GM23338 (cell line): ENCODE measurements at regions not wholly inside any gene's neighbourhood (a gene's known extent, or its start where the extent isn't known, plus 50 kb on each side); places are given as distances from the start of the nearest gene placed in this dataset.

Source experiments
- ATAC-seq: fragments of 200-7000 bp; cut with Tn5 transposase; 3 replicates; pipeline ENCODE4 v1.9.1; 2020
- DNase-seq: peaks from one replicate; pipeline ENCODE4 v3.0.0-alpha.2; 2015; ENCODE audit warnings: low spot score
- H2AFZ ChIP-seq: fragments of 200-600 bp; sonication (generic); 2 replicates; pipeline ENCODE4 v1.8.0; 2016; ENCODE audit warnings: antibody characterized with exemption, mild to moderate bottlenecking, moderate library complexity
- H3F3A ChIP-seq: fragments of 200-600 bp; sonication (generic); replicated peaks from 2 replicates; pipeline ENCODE4 v1.8.0; 2017; ENCODE audit warnings: antibody characterized with exemption, mixed run types, low read depth
- H3K27ac ChIP-seq: fragments of 200-600 bp; sonication (generic); 2 replicates; pipeline ENCODE4 v1.6.1; 2016; ENCODE audit warnings: low read depth
- H3K27me3 ChIP-seq: fragments of 200-600 bp; sonication (generic); 2 replicates; pipeline ENCODE4 v1.8.0; 2016; ENCODE audit warnings: mild to moderate bottlenecking, mixed run types, moderate library complexity; ENCODE audit not compliant: insufficient read depth
- H3K36me3 ChIP-seq: fragments of 200-600 bp; sonication (generic); 2 replicates; pipeline ENCODE4 v1.8.0; 2016; ENCODE audit warnings: mild to moderate bottlenecking; ENCODE audit not compliant: insufficient read depth
- H3K4me1 ChIP-seq: fragments of 200-600 bp; sonication (generic); 2 replicates; pipeline ENCODE4 v1.8.0; 2016; ENCODE audit warnings: mild to moderate bottlenecking, moderate library complexity; ENCODE audit not compliant: insufficient read depth
- H3K4me2 ChIP-seq: fragments of 200-600 bp; sonication (generic); 2 replicates; pipeline ENCODE4 v1.7.1; 2017; ENCODE audit warnings: mixed run types
- H3K4me3 ChIP-seq: fragments of 200-600 bp; sonication (generic); 2 replicates; pipeline ENCODE4 v1.6.1; 2016; ENCODE audit warnings: mixed run types
- H3K79me2 ChIP-seq: fragments of 200-600 bp; sonication (generic); replicated peaks from 2 replicates; pipeline ENCODE4 v1.8.0; 2017; ENCODE audit warnings: mild to moderate bottlenecking; ENCODE audit not compliant: insufficient read depth
- H3K9me2 ChIP-seq: fragments of 200-600 bp; sonication (generic); 2 replicates; pipeline ENCODE4 v1.8.0; 2017; ENCODE audit not compliant: insufficient read depth
- H4K20me1 ChIP-seq: fragments of 200-600 bp; sonication (generic); replicated peaks from 2 replicates; pipeline ENCODE4 v1.8.0; 2017; ENCODE audit warnings: mild to moderate bottlenecking; ENCODE audit not compliant: insufficient read depth
- H3K27ac Mint-ChIP-seq: 2 replicates; pipeline ENCODE4 v1.8.0; 2020; ENCODE audit warnings: inconsistent platforms, mild to moderate bottlenecking, moderate library complexity, mixed read lengths
- H3K27me3 Mint-ChIP-seq: 3 replicates; pipeline ENCODE4 v1.8.0; 2022; ENCODE audit warnings: low read depth, mild to moderate bottlenecking, moderate library complexity, mixed read lengths, inconsistent platforms; ENCODE audit not compliant: insufficient read depth, poor library complexity
- H3K36me3 Mint-ChIP-seq: 3 replicates; pipeline ENCODE4 v1.8.0; 2021; ENCODE audit warnings: low read depth, mild to moderate bottlenecking, inconsistent platforms, moderate library complexity, mixed read lengths
- H3K4me1 Mint-ChIP-seq: 3 replicates; pipeline ENCODE4 v1.8.0; 2020; ENCODE audit warnings: mild to moderate bottlenecking, inconsistent platforms, mixed read lengths
- H3K4me3 Mint-ChIP-seq: 3 replicates; pipeline ENCODE4 v1.8.0; 2021; ENCODE audit warnings: moderate library complexity, mild to moderate bottlenecking, inconsistent platforms, mixed read lengths
- H3K9me3 Mint-ChIP-seq: 3 replicates; pipeline ENCODE4 v1.8.0; 2020; ENCODE audit warnings: moderate library complexity, mild to moderate bottlenecking, inconsistent platforms, mixed read lengths
- CREB1 ChIP-seq: fragments of 250-450 bp; sonication (Bioruptor Pico); IDR thresholded peaks from 2 replicates; pipeline ENCODE4 v1.5.0; 2020; ENCODE audit warnings: low read depth, mild to moderate bottlenecking, moderate library complexity
- ETS1 ChIP-seq: IDR thresholded peaks from 2 replicates; pipeline ENCODE4 v1.6.1; 2016; ENCODE audit warnings: antibody characterized with exemption
- EZH2 ChIP-seq: fragments of 200-600 bp; sonication (generic); IDR thresholded peaks from one replicate; pipeline ENCODE4 v1.8.0; 2017; ENCODE audit warnings: antibody characterized with exemption, mild to moderate bottlenecking, low read depth; ENCODE audit not compliant: unreplicated experiment
- POLR2AphosphoS5 ChIP-seq: IDR thresholded peaks from 2 replicates; pipeline ENCODE4 v1.6.1; 2016; ENCODE audit warnings: antibody characterized with exemption, low read depth
- ZNF114 ChIP-seq: fragments of 250-450 bp; sonication (Bioruptor Pico); IDR thresholded peaks from 2 replicates; pipeline ENCODE4 v1.5.0; 2020; ENCODE audit warnings: mild to moderate bottlenecking, moderate library complexity
- TF ChIP-seq, protein P1 (sequence below): IDR thresholded peaks from one replicate; pipeline ENCODE4 v1.6.1; 2018; ENCODE audit warnings: antibody characterized with exemption; ENCODE audit not compliant: unreplicated experiment
- TF ChIP-seq, protein P2 (sequence below): fragments of 250-450 bp; sonication (Bioruptor Pico); IDR thresholded peaks from 2 replicates; pipeline ENCODE4 v1.5.0; 2020; ENCODE audit warnings: mild to moderate bottlenecking, moderate library complexity

DNA sequence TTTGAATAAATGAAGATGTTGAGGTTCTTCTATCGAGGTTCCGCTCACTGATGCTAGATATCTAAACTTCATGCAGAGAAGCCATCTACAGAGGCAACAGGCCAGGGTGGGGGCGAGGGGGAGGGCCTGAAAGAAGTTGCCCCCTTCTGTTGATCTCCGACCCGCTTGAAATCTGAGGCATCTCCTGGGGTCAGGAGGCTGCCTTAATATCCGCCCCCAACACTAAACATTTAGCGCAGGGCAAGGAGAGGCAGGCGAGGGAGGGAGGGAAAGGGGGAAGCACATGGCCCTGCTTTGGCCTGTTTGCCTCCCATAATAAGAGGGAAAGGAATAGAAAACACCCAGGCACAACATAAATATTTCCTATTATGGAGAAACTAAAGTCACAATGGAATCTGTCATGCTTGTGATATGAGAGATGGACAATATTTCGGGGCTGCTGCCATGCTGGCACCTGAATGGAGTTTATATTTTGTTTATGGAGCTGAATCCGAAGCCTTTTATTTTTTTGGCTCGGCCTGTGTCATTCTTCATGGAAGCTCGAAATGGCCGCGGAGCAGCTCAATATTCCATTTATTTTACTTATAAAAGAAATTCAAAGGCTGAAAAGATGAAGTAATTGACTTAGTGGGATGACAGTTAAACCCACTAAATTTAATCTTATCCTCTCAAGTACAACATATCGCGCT is 221.1 kb downstream of the INSIG2 start:
- peak overlapping the region; percentile 19; the same call in 1 of the 2 replicates for H2AFZ ChIP-seq
- H3K27me3 ChIP-seq: no peaks in the 10 kb centered on the region
- H3K4me3 ChIP-seq: peak overlapping the region; percentile 79
- DNase-seq: no peak
- H3K36me3 ChIP-seq: no peaks in the 10 kb centered on the region
- peak overlapping the region; percentile 80 for H3K4me3 Mint-ChIP-seq
- H3K27ac ChIP-seq: peak overlapping the region; percentile 99
- peaks cover 17% of the 10 kb centered on the region for H3K4me1 Mint-ChIP-seq
- H3K4me2 ChIP-seq: peak overlapping the region; percentile 78
- peak; percentile 8; the same call in 2 of the 3 replicates for ATAC-seq
- no peaks in the 10 kb centered on the region for H3K79me2 ChIP-seq
- H3K9me2 ChIP-seq: peaks cover 12% of the 10 kb centered on the region; the same call in 1 of the 2 replicates
- H4K20me1 ChIP-seq: no peaks in the 10 kb centered on the region
- peak overlapping the region; percentile 96 for H3K27ac Mint-ChIP-seq
- peaks cover 12% of the 10 kb centered on the region for H3K27me3 Mint-ChIP-seq
- TF ChIP-seq, protein P1, sequence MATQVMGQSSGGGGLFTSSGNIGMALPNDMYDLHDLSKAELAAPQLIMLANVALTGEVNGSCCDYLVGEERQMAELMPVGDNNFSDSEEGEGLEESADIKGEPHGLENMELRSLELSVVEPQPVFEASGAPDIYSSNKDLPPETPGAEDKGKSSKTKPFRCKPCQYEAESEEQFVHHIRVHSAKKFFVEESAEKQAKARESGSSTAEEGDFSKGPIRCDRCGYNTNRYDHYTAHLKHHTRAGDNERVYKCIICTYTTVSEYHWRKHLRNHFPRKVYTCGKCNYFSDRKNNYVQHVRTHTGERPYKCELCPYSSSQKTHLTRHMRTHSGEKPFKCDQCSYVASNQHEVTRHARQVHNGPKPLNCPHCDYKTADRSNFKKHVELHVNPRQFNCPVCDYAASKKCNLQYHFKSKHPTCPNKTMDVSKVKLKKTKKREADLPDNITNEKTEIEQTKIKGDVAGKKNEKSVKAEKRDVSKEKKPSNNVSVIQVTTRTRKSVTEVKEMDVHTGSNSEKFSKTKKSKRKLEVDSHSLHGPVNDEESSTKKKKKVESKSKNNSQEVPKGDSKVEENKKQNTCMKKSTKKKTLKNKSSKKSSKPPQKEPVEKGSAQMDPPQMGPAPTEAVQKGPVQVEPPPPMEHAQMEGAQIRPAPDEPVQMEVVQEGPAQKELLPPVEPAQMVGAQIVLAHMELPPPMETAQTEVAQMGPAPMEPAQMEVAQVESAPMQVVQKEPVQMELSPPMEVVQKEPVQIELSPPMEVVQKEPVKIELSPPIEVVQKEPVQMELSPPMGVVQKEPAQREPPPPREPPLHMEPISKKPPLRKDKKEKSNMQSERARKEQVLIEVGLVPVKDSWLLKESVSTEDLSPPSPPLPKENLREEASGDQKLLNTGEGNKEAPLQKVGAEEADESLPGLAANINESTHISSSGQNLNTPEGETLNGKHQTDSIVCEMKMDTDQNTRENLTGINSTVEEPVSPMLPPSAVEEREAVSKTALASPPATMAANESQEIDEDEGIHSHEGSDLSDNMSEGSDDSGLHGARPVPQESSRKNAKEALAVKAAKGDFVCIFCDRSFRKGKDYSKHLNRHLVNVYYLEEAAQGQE: no peak
- no peak for TF ChIP-seq CREB1 (CRISPR knock-in tag)
- no peak for TF ChIP-seq POLR2AphosphoS5
- TF ChIP-seq, protein P2, sequence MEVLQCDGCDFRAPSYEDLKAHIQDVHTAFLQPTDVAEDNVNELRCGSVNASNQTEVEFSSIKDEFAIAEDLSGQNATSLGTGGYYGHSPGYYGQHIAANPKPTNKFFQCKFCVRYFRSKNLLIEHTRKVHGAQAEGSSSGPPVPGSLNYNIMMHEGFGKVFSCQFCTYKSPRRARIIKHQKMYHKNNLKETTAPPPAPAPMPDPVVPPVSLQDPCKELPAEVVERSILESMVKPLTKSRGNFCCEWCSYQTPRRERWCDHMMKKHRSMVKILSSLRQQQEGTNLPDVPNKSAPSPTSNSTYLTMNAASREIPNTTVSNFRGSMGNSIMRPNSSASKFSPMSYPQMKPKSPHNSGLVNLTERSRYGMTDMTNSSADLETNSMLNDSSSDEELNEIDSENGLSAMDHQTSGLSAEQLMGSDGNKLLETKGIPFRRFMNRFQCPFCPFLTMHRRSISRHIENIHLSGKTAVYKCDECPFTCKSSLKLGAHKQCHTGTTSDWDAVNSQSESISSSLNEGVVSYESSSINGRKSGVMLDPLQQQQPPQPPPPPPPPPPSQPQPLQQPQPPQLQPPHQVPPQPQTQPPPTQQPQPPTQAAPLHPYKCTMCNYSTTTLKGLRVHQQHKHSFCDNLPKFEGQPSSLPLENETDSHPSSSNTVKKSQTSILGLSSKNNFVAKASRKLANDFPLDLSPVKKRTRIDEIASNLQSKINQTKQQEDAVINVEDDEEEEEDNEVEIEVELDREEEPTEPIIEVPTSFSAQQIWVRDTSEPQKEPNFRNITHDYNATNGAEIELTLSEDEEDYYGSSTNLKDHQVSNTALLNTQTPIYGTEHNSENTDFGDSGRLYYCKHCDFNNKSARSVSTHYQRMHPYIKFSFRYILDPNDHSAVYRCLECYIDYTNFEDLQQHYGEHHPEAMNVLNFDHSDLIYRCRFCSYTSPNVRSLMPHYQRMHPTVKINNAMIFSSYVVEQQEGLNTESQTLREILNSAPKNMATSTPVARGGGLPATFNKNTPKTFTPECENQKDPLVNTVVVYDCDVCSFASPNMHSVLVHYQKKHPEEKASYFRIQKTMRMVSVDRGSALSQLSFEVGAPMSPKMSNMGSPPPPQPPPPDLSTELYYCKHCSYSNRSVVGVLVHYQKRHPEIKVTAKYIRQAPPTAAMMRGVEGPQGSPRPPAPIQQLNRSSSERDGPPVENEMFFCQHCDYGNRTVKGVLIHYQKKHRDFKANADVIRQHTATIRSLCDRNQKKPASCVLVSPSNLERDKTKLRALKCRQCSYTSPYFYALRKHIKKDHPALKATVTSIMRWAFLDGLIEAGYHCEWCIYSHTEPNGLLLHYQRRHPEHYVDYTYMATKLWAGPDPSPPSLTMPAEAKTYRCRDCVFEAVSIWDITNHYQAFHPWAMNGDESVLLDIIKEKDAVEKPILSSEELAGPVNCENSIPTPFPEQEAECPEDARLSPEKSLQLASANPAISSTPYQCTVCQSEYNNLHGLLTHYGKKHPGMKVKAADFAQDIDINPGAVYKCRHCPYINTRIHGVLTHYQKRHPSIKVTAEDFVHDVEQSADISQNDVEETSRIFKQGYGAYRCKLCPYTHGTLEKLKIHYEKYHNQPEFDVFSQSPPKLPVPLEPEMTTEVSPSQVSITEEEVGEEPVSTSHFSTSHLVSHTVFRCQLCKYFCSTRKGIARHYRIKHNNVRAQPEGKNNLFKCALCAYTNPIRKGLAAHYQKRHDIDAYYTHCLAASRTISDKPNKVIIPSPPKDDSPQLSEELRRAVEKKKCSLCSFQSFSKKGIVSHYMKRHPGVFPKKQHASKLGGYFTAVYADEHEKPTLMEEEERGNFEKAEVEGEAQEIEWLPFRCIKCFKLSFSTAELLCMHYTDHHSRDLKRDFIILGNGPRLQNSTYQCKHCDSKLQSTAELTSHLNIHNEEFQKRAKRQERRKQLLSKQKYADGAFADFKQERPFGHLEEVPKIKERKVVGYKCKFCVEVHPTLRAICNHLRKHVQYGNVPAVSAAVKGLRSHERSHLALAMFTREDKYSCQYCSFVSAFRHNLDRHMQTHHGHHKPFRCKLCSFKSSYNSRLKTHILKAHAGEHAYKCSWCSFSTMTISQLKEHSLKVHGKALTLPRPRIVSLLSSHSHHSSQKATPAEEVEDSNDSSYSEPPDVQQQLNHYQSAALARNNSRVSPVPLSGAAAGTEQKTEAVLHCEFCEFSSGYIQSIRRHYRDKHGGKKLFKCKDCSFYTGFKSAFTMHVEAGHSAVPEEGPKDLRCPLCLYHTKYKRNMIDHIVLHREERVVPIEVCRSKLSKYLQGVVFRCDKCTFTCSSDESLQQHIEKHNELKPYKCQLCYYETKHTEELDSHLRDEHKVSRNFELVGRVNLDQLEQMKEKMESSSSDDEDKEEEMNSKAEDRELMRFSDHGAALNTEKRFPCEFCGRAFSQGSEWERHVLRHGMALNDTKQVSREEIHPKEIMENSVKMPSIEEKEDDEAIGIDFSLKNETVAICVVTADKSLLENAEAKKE (CRISPR knock-in tag): no peak
- no peak for TF ChIP-seq ETS1
- TF ChIP-seq EZH2: no peak
- TF ChIP-seq ZNF114 (CRISPR knock-in tag): no peak
- peaks cover 3% of the 10 kb centered on the region; the same call in 1 of the 3 replicates for H3K9me3 Mint-ChIP-seq
- H3K36me3 Mint-ChIP-seq: peaks cover 4% of the 10 kb centered on the region; the same call in 1 of the 3 replicates
- H3K4me1 ChIP-seq: peaks cover 26% of the 10 kb centered on the region
- H3F3A ChIP-seq: no peaks in the 10 kb centered on the region; the same call in 1 of the 2 replicates
